T-cell (primary cell): ENCODE measurements at regions not wholly inside any gene's neighbourhood (a gene's known extent, or its start where the extent isn't known, plus 50 kb on each side); places are given as distances from the start of the nearest gene placed in this dataset.

Experiments used
- ATAC-seq, 4 experiments: fragments of 200-7000 bp in 3 of 4; fragments of 150-1000 bp in 1 of 4; cut with Tn5 transposase; replicated peaks in 1 of 4; 1 replicate in 3 of 4; 2 replicates in 1 of 4; pipeline ENCODE4 v1.10.0; 2021; ENCODE audit warnings: moderate library complexity in 3 of 4, mild to moderate bottlenecking in 2 of 4, moderate number of reproducible peaks in 1 of 4
- CTCF ChIA-PET, 2 donors: fragments of 300-600 bp; sonication (Branson Sonifier 250); formaldehyde crosslinking; loops; one replicate each; lab custom pipeline; 2022; ENCODE audit warnings: antibody characterized with exemption in 2 of 2; lab: Charles Lee
- POLR2A ChIA-PET, 2 donors: fragments of 300-600 bp; sonication (Branson Sonifier 250); formaldehyde crosslinking; loops; one replicate each; lab custom pipeline; 2022; ENCODE audit warnings: antibody characterized with exemption in 2 of 2; lab: Charles Lee
- DNase-seq, 35 experiments: peaks; one replicate each; pipeline versions ENCODE4 v3.0.0 to v3.0.0-alpha.2; 2013 to 2023
- H3K27ac ChIP-seq: one replicate; pipeline ENCODE4 v1.5.1; 2013; ENCODE audit warnings: low read length
- H3K27me3 ChIP-seq, 2 experiments: replicated peaks in 1 of 2; 1 replicate in 1 of 2; 2 replicates in 1 of 2; pipeline versions ENCODE4 v1.6.1 to v1.7.0; 2013; ENCODE audit warnings: low read length in 1 of 2, mixed read lengths in 1 of 2; ENCODE audit not compliant: control insufficient read depth in 2 of 2, insufficient read depth in 2 of 2; ENCODE audit errors: extremely low read depth in 1 of 2
- H3K36me3 ChIP-seq, 2 donors: 1 replicate in 1 of 2; 2 replicates in 1 of 2; pipeline versions ENCODE4 v1.6.1 to v1.7.0; 2013; ENCODE audit warnings: low read length in 1 of 2; ENCODE audit not compliant: control insufficient read depth in 2 of 2, insufficient read depth in 1 of 2; ENCODE audit errors: extremely low read depth in 1 of 2
- H3K4me1 ChIP-seq, 2 experiments: 1 replicate in 1 of 2; 2 replicates in 1 of 2; pipeline versions ENCODE4 v1.6.1 to v1.7.0; 2013; ENCODE audit warnings: low read length in 2 of 2, mixed read lengths in 1 of 2; ENCODE audit not compliant: insufficient read depth in 2 of 2, control insufficient read depth in 1 of 2; ENCODE audit errors: extremely low read depth in 1 of 2
- H3K4me3 ChIP-seq, 2 donors: 1 replicate in 1 of 2; 2 replicates in 1 of 2; pipeline versions ENCODE4 v1.5.1 to v1.7.0; 2013; ENCODE audit warnings: mild to moderate bottlenecking in 2 of 2, low read length in 1 of 2, moderate library complexity in 1 of 2; ENCODE audit not compliant: control insufficient read depth in 1 of 2; ENCODE audit errors: extremely low read depth in 1 of 2
- H3K9me3 ChIP-seq: 2 replicates; pipeline ENCODE4 v1.7.0; 2013
- H3K27ac Mint-ChIP-seq, 2 donors: one replicate each; pipeline ENCODE4 v1.8.0; 2020 to 2021; ENCODE audit warnings: mild to moderate bottlenecking in 2 of 2, mixed read lengths in 2 of 2
- H3K27me3 Mint-ChIP-seq, 2 donors: one replicate each; pipeline ENCODE4 v1.8.0; 2021 to 2022; ENCODE audit warnings: mixed read lengths in 2 of 2
- H3K36me3 Mint-ChIP-seq: one replicate; pipeline ENCODE4 v1.8.0; 2021; ENCODE audit warnings: mixed read lengths
- H3K4me1 Mint-ChIP-seq, 3 donors: one replicate each; pipeline ENCODE4 v1.8.0; 2020 to 2022; ENCODE audit warnings: mixed read lengths in 3 of 3, mild to moderate bottlenecking in 1 of 3
- H3K4me3 Mint-ChIP-seq, 3 donors: one replicate each; pipeline ENCODE4 v1.8.0; 2020 to 2022; ENCODE audit warnings: mild to moderate bottlenecking in 3 of 3, mixed read lengths in 3 of 3, moderate library complexity in 3 of 3
- H3K9me3 Mint-ChIP-seq, 3 donors: one replicate each; pipeline ENCODE4 v1.8.0; 2020 to 2022; ENCODE audit warnings: mixed read lengths in 3 of 3
- whole genome bisulfite sequencing: methylation state at CpG from one replicate; pipeline ENCODE4 v1.1.5; 2013; ENCODE audit warnings: missing lambda C conversion rate; ENCODE audit not compliant: insufficient coverage; 5-methylcytosine and 5-hydroxymethylcytosine counted together

DNA sequence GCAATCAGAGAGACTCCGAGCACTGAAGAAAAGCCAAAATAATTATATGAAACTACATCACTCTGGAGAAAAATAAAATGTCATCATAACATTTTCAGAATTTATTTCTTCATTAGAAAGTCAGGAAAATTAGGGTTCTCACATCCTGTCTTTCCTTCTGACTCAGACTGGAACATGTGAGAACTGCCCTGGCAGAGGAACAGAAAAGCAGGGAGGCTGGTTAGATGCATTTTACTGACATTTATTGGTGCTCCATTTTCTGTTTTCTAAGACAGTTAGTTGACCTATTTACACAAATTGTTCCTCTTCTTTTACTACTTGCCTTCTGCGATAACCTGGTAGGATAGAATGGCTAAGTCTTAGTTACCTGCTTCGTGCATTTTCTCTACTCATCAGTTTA lies 58.6 kb upstream of the ANK3 start:
- no peak for ATAC-seq
- no peaks in the 10 kb centered on the region for H3K9me3 ChIP-seq
- Mint-ChIP-seq H3K4me3 (no peak overlapping the region), H3K36me3 (no peaks in the 10 kb centered on the region), H3K27ac (no peak overlapping the region), H3K27me3 (no peaks in the 10 kb centered on the region), H3K4me1 (peaks cover 17 to 20% (median 18%) of the 10 kb centered on the region in 3 donors), H3K9me3 (no peaks in the 10 kb centered on the region)
- ChIA-PET CTCF (no interaction called here), POLR2A (no interaction called here)
- H3K27me3 ChIP-seq = no peaks in the 10 kb centered on the region
- H3K4me3 ChIP-seq = no peak overlapping the region
- WGBS = no CpG with 5 or more reads among the region's 3 CpGs
- H3K27ac ChIP-seq = no peak overlapping the region
- DNase-seq = no peak
- H3K36me3 ChIP-seq = no peaks in the 10 kb centered on the region
- H3K4me1 ChIP-seq = peaks cover 0 to 9% of the 10 kb centered on the region in 2 experiments

DNA sequence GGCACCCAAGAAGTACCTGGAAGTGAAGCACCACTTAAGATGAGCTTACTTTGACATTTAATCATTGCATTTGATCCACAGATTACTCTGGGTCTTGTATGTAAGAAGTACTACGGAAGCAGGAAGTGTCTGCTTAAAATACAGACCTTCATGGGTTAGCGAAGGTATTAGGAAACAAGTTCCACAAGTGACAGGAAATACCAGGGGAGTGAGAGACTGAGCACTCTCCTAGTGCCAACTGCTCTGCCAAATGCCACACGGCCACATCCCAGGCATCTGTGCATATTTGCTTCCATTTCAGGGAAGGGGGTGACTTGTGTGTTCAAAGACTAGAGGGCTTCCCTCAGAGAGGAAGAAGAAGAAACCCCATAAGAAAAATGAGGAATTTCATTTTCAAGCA lies 57.2 kb upstream of the ANK3 start:
- peak in 1 of 35 experiments; percentile 12 for DNase-seq
- peaks cover 0 to 9% of the 10 kb centered on the region in 2 experiments for H3K4me1 ChIP-seq

DNA sequence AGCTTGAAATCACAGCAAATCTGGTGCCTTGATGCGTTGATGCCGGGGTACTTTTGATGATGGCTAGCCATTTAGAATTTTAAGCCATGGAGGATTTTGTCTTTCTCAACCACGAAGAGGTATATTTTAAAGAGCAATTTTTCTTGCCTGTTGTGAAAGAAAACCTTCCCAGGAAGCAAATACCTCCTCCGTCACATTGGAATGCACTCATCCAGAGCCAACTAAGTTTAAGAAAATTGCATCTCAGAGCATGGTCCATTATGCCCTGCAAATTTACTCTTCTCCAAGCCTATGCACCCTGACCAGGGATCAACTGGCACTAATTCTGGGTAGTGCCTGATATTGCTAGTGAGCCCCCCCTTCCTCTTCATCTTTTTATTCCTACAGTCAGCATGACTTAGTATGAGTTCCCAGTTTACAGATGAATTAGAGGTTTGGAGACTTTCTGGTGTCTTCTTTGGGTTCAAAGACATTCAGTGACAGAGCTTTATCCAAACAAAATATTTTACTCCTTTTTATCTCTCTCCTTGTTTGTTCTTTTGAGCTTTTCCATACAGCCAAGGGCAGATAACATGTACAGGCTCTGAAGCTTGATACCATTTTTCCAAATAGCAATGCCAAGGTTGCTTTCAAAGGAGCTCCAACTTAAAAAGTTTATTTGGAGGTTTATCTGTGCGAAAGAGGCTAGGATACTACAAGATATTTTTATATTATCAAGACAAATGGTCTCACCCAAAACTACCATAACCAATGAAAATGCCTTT lies 56.6 kb upstream of the ANK3 start:
- ATAC-seq (no peak), DNase-seq (no peak)
- no peaks in the 10 kb centered on the region for H3K36me3 Mint-ChIP-seq
- no peaks in the 10 kb centered on the region for H3K27me3 Mint-ChIP-seq
- H3K9me3 Mint-ChIP-seq = no peaks in the 10 kb centered on the region
- H3K4me1 ChIP-seq = peaks cover 0 to 9% of the 10 kb centered on the region in 2 experiments
- H3K4me1 Mint-ChIP-seq = peaks cover 17 to 20% (median 18%) of the 10 kb centered on the region in 3 donors
- H3K27ac ChIP-seq = no peak overlapping the region
- peak overlapping the region in 1 of 2 donors; percentile 42 for H3K27ac Mint-ChIP-seq
- H3K4me3 ChIP-seq = no peak overlapping the region
- no peak overlapping the region for H3K4me3 Mint-ChIP-seq
- H3K9me3 ChIP-seq = no peaks in the 10 kb centered on the region
- ChIA-PET CTCF (no interaction called here), POLR2A (interaction anchor here in 1 of 2 donors (0.5 kb wide), 2 partner anchors 133 to 157 kb away, joined by 3 to 10 read pairs; no protein-coding TSS in a partner anchor)
- H3K36me3 ChIP-seq = no peaks in the 10 kb centered on the region
- no peaks in the 10 kb centered on the region for H3K27me3 ChIP-seq
- 80% methylated on average over 1 of the region's 5 CpGs for WGBS

More for the DNA sequence above, 57.2 kb upstream of the ANK3 start:
- ATAC-seq = peak; percentile 50 to 77 (median 70)
- Mint-ChIP-seq H3K4me3 (peak overlapping the region in 1 of 3 donors; percentile 18), H3K27ac (peak overlapping the region; percentile 29 to 42), H3K36me3 (no peaks in the 10 kb centered on the region), H3K9me3 (no peaks in the 10 kb centered on the region), H3K4me1 (peaks cover 17 to 20% (median 18%) of the 10 kb centered on the region in 3 donors), H3K27me3 (no peaks in the 10 kb centered on the region)
- Histone ChIP-seq H3K36me3 (no peaks in the 10 kb centered on the region), H3K9me3 (no peaks in the 10 kb centered on the region), H3K27ac (no peak overlapping the region), H3K4me3 (no peak overlapping the region), H3K27me3 (no peaks in the 10 kb centered on the region)
- CTCF ChIA-PET = no interaction called here
- POLR2A ChIA-PET = no interaction called here
- WGBS = 40% methylated on average over 1 of the region's 3 CpGs

DNA sequence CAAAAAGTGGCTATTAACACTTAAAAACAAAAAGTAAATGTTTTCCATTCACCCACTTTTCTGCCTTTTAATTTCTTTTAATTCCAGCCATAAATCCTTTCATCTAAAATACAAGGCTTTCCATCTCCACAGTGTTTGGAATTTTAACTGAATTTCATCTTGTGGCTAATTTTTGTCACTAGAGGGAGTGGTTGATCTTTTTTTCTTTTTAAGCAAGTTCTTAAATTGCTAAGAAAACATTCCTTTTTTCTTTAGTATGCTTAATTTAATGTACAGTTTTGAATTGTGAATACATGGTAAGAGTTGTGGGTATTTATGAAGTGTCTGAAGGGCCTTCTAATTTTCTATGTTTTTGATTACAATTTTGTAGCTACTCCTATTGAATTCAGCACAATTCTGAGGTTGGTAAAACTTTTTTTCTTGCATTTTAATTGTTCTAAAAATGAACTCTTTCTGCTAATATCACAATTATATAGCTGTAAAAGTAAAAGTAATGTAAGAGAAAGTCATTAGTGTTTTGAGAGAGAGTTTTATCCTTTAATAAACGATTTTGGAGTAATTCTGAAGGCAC lies 54.9 kb upstream of the ANK3 start:
- H3K27ac Mint-ChIP-seq = no peak overlapping the region
- ChIA-PET POLR2A (no interaction called here), CTCF (interaction anchor here (0.7 to 0.9 kb wide), 5 partner anchors 134 to 339 kb away, joined by 3 to 5 read pairs (median 3); no protein-coding TSS in a partner anchor)
- no peaks in the 10 kb centered on the region for H3K9me3 ChIP-seq
- H3K27me3 ChIP-seq = no peaks in the 10 kb centered on the region
- WGBS = no CpG with 5 or more reads among the region's 1 CpG
- no peak overlapping the region for H3K27ac ChIP-seq
- peaks cover 0 to 9% of the 10 kb centered on the region in 2 experiments for H3K4me1 ChIP-seq
- H3K4me3 ChIP-seq = no peak overlapping the region
- peaks cover 17 to 20% (median 18%) of the 10 kb centered on the region in 3 donors for H3K4me1 Mint-ChIP-seq
- H3K36me3 Mint-ChIP-seq = peaks cover 3% of the 10 kb centered on the region
- H3K9me3 Mint-ChIP-seq = no peaks in the 10 kb centered on the region
- H3K36me3 ChIP-seq = no peaks in the 10 kb centered on the region
- peak in 1 of 35 experiments; percentile 8 for DNase-seq
- no peaks in the 10 kb centered on the region for H3K27me3 Mint-ChIP-seq
- H3K4me3 Mint-ChIP-seq = no peak overlapping the region
- ATAC-seq = no peak

DNA sequence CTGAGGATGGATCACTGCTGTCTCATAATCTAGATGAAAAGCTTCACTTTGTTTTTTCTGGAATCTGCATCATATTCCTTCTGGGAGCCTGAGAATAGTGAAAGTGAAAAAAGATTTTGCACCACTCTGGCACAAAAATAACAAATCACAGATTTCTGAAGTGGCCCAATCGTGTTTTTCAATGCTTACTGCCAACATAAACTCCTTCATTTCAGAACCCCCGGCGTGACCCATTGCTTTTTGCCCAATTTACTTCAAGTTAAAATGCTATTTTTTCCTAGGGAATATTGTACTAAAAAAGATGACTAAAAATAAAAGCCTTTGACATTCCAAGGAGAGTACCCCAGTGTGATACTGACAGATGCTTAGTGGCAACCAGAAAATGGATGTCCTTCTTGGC lies 53.7 kb upstream of the ANK3 start:
- no peak overlapping the region for H3K27ac Mint-ChIP-seq

DNA sequence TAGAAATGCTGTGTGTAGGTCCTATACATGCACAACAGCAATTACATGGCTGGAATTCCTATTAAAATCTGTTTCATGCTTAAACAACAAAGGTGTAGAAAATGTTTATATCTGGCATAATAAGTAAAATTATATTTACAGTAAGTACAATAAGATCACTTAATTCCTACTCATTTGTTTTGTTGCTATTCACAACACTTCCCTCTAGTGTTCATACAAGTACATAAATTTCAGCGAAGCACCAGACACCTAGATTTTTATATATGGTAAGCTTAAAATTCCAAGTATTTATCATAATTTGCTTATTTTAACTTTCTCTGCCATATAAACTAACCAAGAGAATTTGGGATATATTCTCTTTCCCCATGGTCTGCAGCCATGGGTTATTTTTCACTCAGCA lies 51.8 kb upstream of the ANK3 start:
- ATAC-seq (no peak), DNase-seq (no peak)
- Histone ChIP-seq H3K27ac (no peak overlapping the region), H3K4me1 (peaks cover 0 to under 1% of the 10 kb centered on the region in 2 experiments), H3K27me3 (no peaks in the 10 kb centered on the region), H3K4me3 (no peak overlapping the region), H3K36me3 (no peaks in the 10 kb centered on the region), H3K9me3 (no peaks in the 10 kb centered on the region)
- ChIA-PET CTCF (no interaction called here), POLR2A (no interaction called here)
- Mint-ChIP-seq H3K4me3 (no peak overlapping the region), H3K27me3 (no peaks in the 10 kb centered on the region), H3K27ac (no peak overlapping the region), H3K36me3 (peaks cover 11% of the 10 kb centered on the region), H3K9me3 (no peaks in the 10 kb centered on the region), H3K4me1 (peaks cover 1 to 2% (median 2%) of the 10 kb centered on the region in 3 donors)
- no CpG with 5 or more reads among the region's 1 CpG for WGBS

More for the DNA sequence above, 53.7 kb upstream of the ANK3 start:
- Mint-ChIP-seq H3K9me3 (no peaks in the 10 kb centered on the region), H3K4me3 (no peak overlapping the region), H3K36me3 (peaks cover 6% of the 10 kb centered on the region), H3K27me3 (no peaks in the 10 kb centered on the region), H3K4me1 (peaks cover 15 to 17% (median 17%) of the 10 kb centered on the region in 3 donors)
- no peak overlapping the region for H3K4me3 ChIP-seq
- no peaks in the 10 kb centered on the region for H3K9me3 ChIP-seq
- no peaks in the 10 kb centered on the region for H3K27me3 ChIP-seq
- no peak overlapping the region for H3K27ac ChIP-seq
- DNase-seq (no peak), ATAC-seq (no peak)
- peaks cover 0 to 9% of the 10 kb centered on the region in 2 experiments for H3K4me1 ChIP-seq
- CTCF ChIA-PET = interaction anchor here in 1 of 2 donors (0.6 to 1.2 kb wide), 2 partner anchors 205 to 325 kb away, joined by 3 to 4 read pairs; no protein-coding TSS in a partner anchor
- 80% methylated on average over 1 of the region's 3 CpGs for WGBS
- no peaks in the 10 kb centered on the region for H3K36me3 ChIP-seq
- POLR2A ChIA-PET = no interaction called here
